HL-60 (cell line): ENCODE measurements at regions not wholly inside any gene's neighbourhood (a gene's known extent, or its start where the extent isn't known, plus 50 kb on each side); places are given as distances from the start of the nearest gene placed in this dataset.
"Not testable (repeated sequence)": the region's sequence is repeated elsewhere in the genome, so short reads cannot be mapped to it uniquely, and the experiment has no call there.

ENCODE experiments used
- CTCF ChIP-seq: IDR thresholded peaks from one replicate; pipeline ENCODE4 v1.5.1; 2011; ENCODE audit warnings: low read length, control low read depth, inconsistent platforms; ENCODE audit not compliant: insufficient read depth
- GABPA ChIP-seq: IDR thresholded peaks from 2 replicates; pipeline ENCODE4 v1.6.1; 2012; ENCODE audit warnings: low read depth
- SPI1 ChIP-seq: IDR thresholded peaks from 2 replicates; pipeline ENCODE4 v1.6.1; 2012; ENCODE audit warnings: low read depth, mild to moderate bottlenecking, borderline replicate concordance
- TF ChIP-seq, protein P1 (sequence below): IDR thresholded peaks from 2 replicates; pipeline ENCODE4 v1.6.1; 2012; ENCODE audit warnings: low read depth; ENCODE audit not compliant: insufficient replicate concordance

DNA sequence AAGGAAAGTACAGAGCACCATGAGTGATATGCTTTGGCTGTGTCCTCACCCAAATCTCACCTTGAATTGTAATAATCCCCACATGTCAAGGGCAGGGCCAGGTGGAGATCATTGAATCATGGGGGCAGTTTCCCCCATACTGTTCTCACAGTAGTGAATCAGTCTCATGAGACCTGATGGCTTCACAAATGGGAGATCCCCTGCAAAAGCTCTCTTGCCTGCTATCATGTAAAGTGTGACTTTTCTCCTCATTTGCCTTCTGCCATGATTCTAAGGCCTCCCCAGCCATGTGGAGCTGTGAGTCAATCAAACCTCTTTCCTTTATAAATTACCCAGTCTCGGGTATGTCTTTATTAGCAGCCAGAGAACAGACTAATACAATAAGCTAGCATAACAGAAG lies 266.5 kb upstream of the C9orf72 start:
- TF ChIP-seq, protein P1, sequence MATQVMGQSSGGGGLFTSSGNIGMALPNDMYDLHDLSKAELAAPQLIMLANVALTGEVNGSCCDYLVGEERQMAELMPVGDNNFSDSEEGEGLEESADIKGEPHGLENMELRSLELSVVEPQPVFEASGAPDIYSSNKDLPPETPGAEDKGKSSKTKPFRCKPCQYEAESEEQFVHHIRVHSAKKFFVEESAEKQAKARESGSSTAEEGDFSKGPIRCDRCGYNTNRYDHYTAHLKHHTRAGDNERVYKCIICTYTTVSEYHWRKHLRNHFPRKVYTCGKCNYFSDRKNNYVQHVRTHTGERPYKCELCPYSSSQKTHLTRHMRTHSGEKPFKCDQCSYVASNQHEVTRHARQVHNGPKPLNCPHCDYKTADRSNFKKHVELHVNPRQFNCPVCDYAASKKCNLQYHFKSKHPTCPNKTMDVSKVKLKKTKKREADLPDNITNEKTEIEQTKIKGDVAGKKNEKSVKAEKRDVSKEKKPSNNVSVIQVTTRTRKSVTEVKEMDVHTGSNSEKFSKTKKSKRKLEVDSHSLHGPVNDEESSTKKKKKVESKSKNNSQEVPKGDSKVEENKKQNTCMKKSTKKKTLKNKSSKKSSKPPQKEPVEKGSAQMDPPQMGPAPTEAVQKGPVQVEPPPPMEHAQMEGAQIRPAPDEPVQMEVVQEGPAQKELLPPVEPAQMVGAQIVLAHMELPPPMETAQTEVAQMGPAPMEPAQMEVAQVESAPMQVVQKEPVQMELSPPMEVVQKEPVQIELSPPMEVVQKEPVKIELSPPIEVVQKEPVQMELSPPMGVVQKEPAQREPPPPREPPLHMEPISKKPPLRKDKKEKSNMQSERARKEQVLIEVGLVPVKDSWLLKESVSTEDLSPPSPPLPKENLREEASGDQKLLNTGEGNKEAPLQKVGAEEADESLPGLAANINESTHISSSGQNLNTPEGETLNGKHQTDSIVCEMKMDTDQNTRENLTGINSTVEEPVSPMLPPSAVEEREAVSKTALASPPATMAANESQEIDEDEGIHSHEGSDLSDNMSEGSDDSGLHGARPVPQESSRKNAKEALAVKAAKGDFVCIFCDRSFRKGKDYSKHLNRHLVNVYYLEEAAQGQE, result not testable (repeated sequence)
- not testable (repeated sequence) for TF ChIP-seq CTCF, SPI1, GABPA
